NCI-H82 treated with DMSO at 0.1 percent for 48 hours (cell line): ENCODE measurements at regions not wholly inside any gene's neighbourhood (a gene's known extent, or its start where the extent isn't known, plus 50 kb on each side); places are given as distances from the start of the nearest gene placed in this dataset.

Experiments
- DNase-seq: peaks from one replicate; lab custom pipeline; 2025; ENCODE audit not compliant: unreplicated experiment; lab: John Stamatoyannopoulos, UW

DNA sequence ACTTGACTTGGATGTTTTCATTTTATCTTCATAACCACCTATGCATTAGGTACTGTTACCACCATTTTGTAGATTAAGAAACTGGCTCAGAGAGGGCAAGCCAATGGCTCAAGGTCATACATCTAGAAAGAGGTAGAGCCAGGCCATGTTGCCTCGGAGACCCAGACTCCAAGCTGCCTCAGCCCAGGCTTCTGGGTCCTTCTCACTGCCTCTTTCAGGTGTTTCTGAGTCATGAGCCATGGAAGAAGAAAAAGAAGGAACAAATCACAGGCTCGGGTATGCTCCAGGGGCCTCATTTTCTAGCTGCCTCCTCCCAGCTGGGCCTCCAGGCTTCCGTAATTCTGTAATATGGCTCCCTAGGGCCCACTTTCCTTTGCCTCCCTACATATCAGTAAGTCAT lies 226.5 kb upstream of the TOPAZ1 start:
- DNase-seq = no peak

DNA sequence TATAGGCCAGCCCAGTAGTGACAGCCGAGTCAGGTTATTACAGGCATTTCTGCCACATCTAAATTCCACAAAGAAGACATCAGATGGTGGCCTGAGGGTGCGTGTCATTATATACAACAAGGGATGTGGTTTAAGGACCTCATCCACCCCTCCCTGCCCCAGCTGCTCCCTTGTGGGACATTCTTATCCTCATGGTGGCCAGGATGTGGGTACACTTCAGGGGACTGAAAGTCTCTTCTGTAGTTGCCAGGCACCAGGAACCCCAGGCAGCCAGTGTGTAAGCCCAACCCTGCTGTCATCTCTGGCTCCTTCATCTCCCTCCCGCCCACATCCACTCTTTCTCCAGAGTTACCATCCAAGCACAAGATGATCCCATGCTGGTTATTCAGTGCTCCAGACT lies 224.9 kb upstream of the TOPAZ1 start:
- no peak for DNase-seq

DNA sequence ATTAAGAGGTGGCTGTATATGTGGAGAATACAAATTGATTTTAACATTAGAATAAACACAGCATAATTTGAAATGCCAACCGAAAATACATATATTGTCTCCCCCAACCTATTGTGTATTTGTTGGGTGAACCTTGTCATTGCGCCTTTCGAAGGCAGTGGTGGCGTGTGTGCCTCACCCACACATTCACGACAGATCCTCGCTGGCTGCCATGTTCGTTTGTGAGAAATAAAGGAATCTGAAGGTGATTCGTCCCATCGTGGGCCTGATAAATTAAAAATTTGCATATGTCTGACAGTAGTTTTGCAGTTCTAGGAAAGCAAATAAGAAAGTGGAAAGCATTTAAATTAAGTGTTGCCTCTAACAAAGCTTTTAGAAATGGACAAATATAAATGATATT lies 222.8 kb upstream of the TOPAZ1 start:
- no peak for DNase-seq

DNA sequence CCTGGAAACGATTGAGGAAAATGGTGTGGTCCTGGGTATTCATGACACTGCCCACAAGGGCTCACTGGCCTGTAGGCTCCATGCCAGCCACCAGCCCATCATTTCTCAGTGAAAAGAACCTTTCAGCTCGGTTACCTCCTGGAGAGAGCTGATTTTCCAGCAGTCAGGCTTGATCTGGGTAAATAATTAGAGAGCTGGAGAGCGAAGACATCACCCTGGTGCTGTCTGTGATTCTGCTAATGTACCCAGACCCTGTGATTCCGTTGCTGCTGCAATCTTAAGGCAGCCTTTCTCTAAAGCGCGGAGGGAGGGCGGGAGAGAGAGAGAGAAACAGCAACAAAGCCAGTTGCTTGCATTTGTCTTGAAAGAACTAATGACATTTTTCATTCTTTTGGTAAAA lies 221.9 kb upstream of the TOPAZ1 start:
- DNase-seq = no peak

DNA sequence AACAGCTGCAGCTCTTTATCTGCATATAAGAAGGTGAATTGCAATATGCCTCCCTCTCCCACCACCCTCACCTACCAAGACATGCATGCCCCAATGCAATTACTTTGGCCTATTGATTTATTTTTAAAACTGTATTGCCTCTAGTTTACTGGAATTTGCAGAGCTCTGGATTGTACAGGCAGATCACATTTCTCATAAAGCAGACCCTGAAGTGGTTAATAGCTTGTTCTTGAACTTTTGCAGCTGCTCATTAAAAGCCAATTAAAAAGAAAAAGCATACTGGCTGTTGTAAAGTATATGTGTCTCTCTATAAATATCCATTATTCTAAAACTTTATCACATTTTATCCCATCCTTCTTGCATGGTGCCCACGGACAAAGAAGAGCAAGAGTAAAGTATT lies 221.5 kb upstream of the TOPAZ1 start:
- DNase-seq = no peak

DNA sequence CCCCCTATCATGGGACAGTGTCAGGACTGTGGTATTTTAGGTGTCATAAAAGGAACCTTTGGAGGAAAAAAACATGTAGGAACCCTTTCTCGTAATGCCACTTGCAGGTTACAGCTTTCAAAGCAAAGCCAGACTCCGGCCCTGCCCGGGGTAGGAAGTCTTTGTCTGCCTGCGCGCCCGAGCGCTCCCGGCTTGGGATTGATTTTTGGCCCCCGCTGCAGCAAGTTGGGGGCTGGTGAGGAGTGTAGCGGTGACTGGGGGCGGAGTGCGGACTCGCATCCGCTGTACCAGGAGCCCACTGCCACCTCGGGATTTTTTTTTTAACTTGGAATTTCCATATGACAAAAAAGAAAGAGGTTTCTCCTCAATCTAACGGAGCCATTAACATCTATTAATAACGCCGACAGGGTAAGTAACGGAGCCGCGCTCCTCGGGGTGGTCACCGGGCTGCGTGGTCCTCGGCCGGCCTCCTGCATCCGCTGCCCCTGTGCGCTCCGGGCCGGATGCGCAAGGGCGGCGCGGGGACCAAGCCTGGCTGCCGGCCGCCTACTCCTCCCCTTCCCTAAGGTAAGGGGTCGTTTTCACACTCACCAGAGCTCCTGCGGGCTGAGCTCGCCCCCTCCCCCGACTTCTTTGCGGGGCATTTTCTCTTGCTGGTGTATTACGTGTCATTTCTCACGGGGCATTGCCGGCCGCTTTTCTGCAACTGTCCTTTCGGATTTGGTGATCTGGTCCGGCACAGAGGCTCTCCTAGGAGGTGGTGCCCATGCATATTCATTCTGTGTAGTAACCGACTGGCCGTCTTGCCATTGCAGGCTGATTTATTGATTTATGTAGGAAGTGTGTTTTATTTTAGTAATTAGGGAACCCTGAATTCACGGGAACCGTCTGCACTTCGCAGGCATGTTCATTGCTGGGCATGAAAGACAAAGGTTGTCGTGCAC lies 219.8 kb upstream of the TOPAZ1 start:
- DNase-seq = no peak

DNA sequence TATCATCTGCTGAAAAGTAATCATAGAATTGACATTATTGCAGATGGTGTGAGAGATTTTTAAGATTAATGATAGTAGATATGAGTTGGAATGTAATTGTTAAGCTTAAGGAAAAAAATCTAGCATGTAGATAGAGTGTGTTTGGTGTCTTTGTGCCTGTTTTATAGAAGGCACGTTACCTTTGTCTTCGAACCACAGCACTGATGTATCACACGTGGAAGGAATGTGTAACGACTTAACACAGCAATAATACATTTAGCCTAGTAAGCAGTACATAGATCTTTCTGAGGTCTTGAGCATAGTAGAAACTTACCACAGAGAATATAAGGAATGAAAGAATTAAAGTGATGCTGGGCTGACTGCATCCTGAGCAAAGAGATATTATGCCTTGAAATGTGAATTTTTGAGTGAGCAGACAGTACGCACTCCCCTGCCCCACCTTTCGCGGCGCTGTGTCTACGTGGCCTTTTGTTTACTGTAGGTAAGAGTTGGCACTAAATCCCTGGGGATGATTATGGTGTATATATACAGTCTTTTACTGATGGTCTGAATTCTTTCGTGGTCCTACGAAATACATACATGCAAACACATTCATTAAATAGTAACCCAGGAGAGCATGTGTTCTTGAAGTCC lies 217.6 kb upstream of the TOPAZ1 start:
- no peak for DNase-seq

DNA sequence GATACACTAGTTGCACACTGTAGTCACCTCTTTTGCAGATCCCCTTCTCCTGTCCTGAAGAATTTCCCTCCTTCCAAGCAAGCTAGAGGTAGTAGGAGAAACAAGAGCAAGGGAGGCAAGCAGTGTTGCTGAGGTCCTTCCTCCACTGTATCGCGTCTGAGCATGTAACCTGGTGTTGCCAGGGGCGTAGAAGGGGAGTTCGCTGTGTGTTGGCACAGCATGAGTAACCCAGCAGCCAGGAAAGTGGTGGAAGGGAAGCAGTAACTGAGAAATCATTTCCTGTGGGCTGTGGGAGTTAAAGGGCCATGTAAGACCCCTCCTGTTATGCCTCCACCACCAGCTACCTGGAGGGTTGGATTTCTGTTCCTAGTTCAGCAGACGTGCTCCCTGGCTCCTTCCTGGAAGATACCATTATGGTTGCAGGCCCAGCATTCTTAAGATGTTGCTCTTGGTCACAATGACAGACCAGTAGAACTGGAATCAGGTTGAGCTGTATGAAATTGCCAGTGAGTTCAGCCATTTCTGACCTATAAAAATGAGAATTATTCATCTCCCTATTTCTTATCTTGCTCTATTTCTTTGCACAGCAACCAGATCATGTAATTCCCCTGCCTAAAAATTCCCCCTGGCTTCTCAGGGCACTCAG lies 215.3 kb upstream of the TOPAZ1 start:
- no peak for DNase-seq

DNA sequence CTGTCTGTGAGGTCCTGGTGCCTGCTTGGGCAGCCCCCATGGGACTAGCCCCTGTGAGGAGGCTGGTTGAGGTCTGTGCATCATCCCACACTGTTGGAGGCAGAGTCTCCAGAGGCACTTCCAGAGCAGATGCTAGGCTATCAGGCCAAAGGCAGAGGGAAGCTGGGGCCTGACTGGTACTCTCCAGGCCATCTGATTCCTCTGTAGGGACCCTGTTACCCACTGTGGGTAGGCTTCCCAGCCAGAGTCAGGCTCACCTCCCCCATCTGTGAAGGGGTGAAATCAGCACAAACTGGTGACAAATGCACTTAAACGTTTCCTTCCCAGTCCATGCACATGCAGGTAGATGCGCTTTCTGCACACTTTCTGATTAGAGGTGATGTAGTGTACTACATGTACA lies 212.6 kb upstream of the TOPAZ1 start:
- DNase-seq = no peak

DNA sequence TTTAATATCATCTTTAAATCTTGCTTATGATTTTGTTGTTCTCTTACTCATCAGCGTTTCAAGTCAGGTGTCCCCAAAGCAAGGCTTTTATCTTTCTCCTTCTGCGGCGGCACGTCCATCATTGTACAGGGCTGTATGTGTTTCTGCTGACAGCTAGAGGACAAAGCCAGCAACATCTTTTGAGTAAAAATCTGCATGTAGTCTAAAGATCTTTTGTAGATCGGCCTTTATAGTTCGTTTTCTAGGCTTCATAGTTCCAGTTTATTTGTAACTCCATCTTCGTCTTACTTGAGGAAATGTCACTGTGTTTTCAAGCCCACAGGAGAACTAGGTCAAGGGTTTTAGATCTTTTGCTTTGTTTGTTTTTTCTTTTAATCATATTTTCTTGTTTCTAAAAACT lies 211.4 kb upstream of the TOPAZ1 start:
- no peak for DNase-seq

DNA sequence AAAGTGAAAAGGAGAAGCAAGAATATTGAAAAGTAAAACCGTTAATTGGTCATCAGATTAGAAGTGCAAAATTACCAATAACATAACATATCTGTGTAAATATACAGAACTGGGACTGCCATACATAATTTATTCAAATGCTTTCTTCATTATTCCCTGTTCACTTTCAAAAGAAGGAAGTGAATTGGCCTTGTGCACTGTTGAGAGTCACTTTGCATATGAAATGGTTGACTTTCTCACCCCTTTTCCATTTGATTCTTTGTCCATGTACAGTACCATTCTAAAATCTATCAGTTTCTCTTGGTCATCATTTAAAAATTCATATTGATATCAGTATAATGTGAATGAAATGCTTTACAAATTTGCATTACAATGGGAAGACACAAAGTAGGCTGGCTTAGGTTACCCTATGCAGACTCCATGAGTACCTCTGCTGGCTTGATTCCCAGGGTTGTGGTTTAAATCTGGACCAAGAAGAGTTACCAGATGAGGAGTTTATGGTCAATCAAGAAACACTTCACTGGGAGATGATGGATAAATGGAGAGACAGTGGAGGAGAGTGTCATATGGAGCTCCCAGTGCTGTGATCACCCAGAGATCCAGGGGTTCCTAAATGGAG lies 210.9 kb upstream of the TOPAZ1 start:
- no peak for DNase-seq

DNA sequence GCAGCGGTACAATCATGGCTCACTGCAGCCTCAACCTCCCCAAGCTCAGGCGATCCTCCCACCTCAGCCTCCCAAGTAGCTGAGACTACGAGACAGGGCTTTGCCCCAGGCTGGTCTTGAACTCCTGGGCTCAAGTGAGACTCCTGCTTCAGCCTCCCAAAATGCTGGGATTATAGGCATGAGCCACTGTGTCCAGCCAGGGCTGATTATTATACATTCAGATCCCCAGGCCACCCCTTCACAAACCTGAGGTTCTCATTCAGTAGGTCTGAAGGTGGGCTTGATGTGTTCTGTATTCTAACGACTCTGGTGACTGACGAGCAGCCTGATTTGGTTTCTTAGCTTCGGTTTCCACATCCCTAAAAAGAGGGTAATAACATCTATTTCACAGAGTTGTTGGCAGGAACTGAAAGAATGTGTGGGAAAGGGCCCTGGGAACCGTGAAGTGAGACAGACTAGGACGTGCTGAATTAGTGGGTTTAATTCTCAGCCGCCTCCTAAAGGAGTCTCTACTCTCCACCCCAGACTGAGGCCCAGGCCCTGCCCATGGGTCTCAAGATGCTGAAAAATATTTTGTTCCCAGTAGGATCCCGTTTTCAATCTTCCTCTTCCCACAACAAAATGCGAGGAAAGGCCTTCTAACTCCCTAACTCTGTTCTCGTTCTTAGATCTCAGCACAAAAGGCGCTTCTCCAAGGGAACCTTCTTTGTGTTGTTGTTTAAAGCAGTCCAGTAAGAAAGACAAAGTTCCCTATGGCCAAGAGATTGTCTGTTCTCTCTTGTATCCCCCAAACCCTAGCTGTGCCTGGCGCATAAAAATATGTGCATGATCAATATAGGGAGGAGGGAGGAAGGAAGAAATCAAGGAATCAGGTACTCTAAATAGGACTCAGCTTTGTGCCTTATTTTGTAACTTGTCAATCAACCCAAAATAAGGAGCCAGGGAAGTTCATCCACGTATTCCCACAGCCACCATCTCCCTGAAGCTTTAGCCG lies 210.0 kb upstream of the TOPAZ1 start:
- DNase-seq = no peak

DNA sequence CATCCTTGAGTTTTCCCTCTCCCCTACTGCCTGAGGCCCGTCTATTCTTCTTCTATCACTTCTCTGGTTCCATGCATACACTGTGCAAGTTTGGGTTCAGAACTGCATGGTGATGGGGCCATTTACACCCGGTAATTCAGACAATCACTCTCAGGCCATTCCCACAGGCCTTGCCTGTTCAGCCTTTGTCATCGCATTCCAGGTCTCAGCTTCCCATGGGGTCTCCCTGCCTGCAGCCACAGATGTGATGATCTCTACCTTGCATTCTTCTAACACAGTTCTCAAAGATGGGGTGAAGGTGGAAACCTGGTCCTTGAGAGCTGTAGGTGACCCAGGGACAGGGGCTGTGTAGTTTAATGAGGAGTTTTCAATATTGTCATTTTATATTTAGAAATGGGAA lies 209.2 kb upstream of the TOPAZ1 start:
- no peak for DNase-seq

DNA sequence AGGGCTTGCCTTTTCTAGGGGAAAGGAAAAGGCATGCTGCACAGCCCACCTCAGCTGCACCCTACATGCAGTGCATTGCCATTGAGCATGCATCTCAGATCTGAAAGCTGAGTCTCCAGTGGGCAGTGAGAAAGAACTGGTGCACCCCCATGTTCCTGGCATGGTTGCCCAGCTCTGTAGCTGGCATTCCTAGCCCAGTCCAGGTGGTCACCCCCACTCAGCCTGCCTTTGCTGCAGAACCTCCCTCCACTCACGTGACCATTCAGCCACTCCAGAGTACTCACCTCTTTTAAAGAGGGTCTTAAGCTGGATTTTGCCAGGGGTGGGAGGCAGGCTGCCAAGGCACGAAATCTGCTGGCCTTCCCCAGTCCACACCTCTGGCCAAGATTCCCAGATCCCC lies 208.6 kb upstream of the TOPAZ1 start:
- DNase-seq = no peak

DNA sequence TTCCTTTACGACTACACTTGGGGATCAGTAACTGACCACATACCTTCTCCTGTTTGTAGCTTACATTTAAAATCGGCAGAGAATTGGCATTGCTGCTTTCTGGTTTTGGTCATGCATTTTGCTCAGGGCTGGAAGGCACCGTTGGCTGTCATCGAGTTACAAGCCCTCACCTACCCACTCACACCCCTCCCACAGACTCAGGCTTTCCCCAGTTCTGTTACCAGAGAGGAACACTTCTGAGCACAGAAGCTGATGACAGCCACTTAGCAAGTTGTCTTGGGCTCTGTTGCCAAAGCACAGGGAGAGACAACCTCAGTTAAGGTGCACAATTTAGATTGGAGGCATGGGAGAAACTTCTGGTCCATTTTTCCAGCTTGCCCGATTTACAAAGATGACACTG lies 204.8 kb upstream of the TOPAZ1 start:
- DNase-seq = no peak

DNA sequence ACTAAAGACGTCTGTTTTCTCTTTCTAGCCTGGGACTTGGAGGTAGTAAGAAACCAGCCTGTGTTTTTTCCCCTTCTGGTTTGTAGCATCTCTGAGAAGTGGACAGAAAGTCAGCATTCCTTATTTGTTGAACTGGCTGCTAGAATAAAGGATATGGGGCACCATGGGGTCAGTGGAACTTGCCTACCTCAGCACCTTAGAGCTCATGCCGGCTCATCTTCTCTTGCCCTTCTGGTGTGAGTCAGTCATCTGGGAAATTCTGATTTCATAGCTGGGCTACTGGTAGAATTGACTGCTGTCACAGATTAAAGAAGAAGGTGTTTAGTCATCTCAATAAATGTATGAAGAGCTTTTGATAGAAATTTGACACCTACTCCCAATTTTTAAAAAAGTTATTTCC lies 202.7 kb upstream of the TOPAZ1 start:
- no peak for DNase-seq

DNA sequence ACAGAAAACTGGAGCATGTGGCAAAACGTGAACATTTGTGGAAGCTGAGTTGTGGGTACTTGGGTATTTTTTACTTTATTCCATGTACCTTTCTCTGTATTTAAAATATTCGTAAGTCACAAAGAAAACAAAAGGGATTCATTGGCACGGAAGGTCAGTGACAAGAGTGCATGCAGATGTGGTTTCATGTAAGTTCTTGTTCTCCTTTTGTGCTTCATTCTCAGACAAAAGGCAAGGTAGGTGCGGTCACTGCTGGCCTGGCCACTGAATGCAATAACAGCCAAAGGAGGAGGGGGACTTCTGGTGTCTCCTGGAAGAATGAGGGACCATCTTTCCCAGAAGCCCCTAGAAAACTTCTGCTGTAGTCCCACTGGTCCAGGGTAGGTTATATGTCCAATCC lies 200.0 kb upstream of the TOPAZ1 start:
- DNase-seq = no peak

DNA sequence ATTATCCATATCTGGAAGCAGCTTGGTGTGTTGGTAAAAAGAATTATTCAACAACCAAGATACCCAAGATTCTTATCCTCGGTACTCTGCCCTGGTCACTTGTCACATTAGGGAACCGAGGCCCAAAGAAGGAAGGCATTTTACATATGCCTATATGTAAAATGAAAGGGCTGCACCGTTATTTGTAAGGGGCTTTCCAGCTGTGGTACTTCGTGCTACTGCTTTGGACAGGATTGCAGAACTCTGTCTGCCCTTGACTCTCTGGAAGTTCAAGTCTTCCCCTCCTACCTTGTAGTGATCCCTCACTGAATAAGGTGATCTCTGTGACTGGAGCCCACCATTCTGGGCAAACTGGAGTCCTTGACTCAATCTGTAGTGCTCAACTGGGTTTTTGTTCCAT lies 198.9 kb upstream of the TOPAZ1 start:
- DNase-seq = no peak

DNA sequence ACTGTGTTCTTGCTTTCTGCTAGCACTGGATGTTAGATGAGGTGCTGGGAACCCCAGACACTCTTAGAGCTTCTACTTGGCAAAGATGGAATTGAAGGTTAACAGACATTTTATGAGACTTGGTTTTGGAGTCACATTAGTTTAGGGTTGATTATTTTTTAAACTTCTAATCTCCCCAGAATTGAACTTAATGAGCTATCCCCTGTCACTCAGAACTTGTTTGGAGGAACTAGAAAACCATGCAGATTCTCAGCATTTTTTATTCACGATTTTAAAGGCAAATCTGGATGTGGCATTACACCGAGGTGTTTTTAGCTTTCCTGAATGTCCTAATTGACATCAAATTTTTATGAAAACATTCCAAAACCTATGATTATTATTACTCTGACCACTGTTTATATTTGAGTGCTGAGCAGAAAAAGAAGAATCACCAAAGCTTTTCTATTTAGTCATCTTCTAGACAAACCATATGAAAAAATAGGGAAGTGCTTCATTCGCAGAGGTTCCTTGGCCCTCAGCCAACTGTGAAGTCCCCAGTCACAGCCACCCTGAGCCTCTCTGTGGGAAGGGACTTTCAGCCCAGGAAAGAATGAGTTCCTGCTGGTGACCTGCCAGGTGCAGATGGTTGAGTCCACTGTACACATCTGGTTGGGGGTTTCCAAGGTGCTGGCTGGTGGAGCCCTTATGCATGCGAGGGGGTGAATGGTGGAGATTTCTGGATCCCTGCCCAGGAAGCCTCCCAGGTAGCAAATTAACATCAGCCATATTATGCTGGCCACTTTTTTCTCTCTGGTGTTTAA lies 196.0 kb upstream of the TOPAZ1 start:
- DNase-seq = no peak

DNA sequence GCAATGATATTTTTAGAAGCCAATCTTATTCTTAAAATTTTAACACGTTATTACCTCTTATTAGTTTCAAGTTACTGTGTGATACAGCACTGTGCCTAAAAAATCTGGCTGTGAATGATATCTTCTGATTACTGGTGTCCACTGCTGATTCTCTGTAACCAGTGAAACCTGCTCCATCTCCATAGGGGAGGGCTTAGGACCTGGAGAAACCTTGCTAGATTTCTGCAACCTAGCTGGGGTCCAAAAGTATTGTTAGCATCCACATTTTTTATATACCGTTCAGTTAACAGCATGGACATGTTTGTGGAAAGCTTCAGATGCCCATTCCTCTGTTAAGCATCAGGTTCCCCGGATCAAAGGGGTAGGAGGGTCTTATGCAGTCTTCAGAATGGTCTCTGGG lies 193.9 kb upstream of the TOPAZ1 start:
- no peak for DNase-seq
